HG02852 (cell line): ENCODE measurements at regions not wholly inside any gene's neighbourhood (a gene's known extent, or its start where the extent isn't known, plus 50 kb on each side); places are given as distances from the start of the nearest gene placed in this dataset.

ENCODE experiments used
- ATAC-seq: cut with Tn5 transposase; IDR thresholded peaks from one replicate; pipeline ENCODE4 v1.9.1; 2021; ENCODE audit warnings: mild to moderate bottlenecking, moderate library complexity; ENCODE audit not compliant: unreplicated experiment

DNA sequence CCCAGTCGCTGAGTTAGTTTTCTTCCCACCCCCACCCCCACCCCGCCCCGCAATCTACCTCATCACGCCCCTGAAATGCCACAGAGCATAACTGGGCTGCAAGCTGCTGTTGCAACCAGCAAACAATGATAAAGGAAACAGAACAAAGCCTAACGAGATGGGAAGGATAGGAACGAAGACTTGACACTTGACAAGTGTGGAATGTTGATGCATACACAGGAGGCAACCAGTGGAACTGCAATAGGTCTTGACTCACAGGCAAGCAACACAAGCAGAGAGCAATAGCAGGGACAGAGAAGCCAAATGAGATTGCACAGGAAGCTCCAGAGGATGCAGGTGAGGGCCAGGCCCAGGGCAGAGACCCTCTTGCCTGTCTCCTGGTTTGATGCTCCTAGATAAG lies 225.9 kb downstream of the IGSF11 start:
- ATAC-seq: no peak

DNA sequence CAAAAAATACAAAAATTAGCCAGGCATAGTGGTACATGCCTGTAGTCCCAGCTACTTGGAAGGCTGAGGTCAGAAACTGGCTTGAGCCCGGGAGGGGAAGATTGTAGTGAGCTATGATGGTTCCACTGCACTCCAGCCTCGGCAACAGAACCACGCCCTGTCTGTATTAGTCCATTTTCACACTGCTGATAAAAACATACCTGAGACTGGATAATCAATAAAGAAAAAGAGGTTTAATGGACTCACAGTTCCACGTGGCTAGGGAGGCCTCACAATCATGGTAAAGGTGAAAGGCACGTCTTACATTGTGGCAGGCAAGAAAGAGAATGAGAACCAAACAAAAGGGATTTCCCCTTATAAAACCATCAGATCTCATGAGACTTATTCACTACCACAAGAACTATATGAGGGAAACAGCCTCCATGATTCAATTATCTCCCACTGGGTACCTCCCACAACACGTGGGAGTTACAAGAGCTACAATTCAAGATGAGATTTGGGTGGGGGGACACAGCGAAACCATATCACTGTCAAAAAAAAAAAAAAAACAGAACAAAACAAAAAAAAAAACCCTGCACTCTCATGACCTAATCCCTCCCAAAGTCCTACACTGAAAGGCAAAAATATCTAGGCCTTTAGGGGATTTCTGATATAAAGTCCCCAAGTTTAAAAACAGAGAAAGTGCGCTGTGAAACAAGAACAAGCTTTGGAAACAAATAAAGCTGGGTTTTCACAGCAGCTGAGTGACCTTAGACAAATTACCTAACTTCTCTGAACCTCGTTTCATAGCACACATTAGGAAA lies 224.7 kb downstream of the IGSF11 start:
- ATAC-seq: peak; percentile 57

DNA sequence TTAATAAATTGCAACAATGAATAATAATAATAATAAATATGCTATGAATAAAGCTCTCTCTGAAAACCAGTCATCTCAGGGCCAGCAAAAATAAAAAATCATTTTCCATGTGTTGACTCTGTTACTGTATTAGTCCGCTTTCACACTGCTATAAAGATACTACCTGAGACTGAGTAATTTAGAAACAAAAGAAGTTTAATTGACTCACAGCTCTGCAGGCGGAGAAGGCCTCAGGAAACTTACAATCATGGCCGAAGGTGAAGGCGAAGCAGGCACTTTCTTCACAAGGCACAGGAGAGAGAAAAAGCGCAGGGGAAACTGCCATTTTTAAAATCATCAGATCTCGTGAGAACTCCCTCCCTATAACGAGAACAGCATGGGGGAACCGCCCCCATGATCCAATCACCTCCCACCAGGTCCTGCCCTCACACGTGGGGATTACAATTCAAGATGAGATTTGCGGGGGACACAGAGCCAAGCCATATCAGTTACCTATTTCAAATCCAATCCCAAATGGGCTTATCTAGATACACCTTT lies 224.1 kb downstream of the IGSF11 start:
- ATAC-seq: peak; percentile 35

DNA sequence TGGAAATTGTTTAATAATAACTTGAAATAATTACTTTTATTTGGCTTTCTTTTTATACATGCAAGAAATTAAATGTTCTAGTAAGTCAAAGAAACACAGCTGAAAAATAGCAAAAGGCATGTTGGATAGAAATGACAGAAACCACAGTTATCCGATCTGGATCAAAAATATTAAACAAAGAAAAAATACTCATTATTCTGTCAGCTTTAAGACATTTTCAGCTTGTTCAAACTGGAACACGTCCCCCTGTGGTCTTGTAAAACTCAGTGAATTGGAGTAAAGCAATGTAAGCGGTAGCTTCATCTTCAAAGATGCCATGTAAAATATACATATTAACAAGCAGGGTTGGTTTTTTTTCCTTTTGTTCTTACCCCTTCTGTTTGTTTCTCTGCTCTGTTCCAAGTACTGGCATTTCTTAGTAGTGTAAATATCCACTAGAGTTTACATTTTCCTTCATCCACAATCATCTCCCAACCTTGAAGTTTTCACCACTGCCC lies 223.4 kb downstream of the IGSF11 start:
- ATAC-seq: no peak

DNA sequence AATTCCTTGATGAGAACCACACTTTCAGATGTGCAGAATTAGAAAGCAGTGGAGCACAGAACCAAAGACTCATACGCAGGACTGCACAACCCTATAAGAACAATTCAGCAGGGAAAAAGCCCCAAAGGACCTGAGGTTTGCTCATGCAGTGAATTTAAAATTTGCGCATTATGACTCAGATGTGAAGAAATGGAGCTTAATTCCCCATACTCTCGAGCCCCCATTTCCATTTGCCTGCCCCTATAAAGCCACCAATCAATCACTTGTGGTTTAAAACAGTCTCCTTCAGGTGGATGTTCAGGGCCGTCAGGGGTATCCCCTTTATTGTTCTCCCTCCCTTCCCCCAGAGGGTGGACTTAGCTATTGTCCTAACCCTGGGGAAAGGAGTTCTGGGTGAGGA lies 221.2 kb downstream of the IGSF11 start:
- ATAC-seq: no peak

DNA sequence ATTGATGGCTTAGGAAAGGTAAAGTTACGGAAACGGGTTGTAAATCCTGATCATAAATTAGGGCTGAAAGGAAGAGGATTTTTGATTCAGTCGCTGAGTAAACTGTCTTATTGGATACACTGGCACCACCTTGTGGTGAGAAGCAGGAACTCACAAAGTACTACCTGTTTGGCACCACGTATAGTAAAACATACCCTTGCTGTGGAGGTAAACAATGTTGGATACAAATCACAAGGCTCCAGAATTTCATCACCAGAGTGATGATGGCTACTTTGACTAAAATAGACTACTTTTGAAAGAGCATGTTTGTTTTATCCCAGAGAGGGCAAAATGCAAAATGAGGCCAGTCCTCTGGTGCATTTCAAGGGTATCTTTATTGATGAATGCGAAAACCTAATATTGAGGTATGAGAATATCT lies 216.9 kb downstream of the IGSF11 start:
- ATAC-seq: peak; percentile 76

DNA sequence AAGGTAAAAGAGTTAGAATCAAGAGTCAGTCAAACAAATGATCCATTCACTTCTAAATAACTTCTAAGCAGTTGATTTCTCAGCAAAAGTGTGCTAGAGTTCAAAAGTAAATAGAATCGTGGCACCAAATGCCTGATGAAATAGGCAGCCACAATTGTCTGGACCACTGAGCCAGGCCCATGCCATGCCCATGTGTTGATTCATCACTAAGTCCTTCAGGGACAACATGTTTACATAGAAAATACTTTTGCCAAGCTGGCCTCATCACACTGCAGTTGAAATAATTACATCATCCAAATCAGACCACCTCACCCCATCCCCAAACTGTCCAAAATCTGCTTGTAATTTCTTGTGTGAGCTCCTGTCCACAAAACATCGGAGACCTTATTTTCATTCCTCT lies 216.3 kb downstream of the IGSF11 start:
- no peak for ATAC-seq

DNA sequence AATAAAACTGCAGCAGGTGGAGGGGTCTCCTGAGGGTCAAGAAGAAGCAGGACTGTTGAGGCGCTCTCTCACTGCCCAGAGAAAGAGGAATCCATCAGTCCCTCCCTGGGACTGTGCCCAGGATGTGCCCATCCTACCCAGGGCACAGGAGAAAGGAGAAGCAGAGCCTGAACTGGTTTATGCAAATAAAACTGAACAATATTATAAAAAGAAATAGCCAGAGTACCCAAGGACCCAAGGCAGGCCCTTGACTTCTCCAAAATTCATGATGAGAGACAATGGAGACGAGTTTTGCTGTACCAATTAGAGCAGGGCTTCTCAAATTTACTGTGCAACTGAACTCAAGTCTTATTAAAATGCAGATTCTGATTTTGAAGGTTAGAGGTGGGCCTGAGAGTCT lies 211.0 kb downstream of the IGSF11 start:
- no peak for ATAC-seq

DNA sequence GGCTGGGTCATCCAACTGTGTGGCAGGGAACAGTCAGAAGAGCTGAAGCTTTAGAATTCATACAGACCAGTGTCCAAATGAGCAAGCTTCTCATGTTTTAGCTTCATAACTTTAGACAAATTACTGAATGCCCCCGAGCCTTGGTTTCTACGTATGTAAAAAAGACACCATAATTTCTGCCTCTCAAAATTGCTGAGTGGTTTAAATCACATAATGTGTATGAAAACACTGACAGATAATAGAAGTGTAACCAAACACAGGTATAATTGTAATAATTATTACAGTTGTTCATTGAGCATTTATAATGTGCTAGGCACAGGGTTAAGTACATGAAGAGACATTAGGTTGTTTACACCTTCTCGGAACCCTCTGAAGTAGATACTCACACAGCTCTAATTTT lies 207.2 kb downstream of the IGSF11 start:
- no peak for ATAC-seq

DNA sequence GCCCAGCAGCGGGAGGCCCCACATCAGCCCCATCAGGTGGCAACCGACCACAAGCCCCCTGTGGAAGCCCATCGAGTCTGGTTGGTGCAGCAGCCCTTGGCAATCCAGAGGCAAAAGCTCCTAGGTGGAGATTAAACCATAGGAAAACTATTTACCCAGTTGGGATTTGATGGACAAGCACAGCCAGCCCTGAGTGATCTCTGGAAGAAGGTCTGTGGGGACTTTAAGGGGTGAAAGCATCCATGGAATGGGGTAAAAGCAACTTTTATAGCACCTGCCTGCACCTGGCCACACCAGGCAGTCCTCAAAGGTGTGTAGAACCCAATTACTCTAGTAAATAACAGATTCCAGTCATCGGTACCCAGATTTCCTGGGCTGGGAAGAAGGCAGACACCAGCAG lies 206.3 kb downstream of the IGSF11 start:
- no peak for ATAC-seq

DNA sequence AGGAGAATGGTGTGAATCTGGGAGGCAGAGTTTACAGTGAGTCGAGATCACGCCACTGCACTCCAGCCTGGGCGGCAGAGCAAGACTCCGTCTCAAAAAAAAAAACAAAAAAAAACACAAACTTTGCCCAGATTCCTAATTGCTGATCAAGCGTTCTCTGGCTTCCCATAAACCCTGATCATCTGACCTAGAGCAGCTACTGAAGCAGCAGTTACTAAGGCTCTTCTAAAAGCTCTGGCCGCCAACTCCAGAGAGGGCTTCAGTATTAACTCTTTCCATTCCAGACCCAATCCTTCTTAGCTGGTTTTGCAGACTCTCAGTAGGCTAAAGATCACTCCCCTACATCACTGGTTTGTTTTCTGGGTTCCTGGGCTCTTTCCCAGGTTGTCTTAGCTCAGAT lies 201.6 kb downstream of the IGSF11 start:
- ATAC-seq: no peak

DNA sequence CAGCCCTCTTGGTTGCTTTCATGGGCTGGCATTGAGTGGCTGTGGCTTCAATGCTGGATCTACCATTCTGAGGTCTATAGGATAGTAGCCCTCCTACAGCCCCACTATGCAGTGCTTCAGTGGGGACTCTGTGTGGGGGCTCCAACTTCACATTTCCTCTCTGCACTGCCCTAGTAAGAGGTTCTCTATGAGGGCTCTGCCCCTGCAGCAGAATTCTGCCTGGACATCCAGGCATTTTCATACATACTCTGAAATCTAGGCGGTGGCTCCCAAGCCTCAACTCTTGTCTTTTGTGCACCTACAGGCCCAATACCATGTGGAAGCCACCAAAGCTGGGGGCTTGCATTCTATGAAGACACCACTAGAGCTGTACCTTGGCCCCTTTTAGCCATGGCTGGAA lies 195.8 kb downstream of the IGSF11 start:
- no peak for ATAC-seq

DNA sequence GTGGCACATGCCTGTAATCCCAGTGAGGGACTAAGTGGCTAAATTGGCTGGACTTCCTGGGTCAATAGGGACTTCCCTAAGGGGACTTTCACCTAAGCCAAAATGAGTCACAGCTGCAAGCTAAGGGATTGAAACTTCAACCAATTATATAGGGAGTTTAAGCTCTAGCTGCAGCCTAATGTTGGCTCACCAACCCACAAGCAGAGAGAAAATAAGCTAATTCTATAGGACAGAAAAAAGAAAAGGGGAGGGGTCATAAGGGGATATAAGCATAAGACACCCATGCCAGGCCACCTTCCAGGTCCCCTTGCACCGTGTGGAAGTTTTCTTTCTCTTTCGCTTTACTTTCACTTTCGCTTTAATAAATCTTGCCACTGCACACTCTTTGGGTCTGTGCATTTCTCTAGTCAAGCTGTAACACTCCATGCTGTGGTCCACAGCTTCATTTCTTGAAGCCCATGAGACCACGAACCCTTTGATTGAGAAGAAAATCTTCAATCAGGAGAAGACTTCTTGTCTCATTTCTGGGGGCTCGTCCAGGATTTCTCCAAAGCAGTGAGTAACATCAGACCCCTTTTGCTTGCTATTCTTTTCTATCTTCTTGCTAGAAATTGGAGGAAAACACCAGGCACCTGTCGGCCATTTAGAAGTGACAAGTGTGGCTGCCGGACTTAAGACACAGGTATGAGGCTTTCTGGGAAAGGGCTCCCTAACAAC lies 192.3 kb downstream of the IGSF11 start:
- ATAC-seq: peak; percentile 45

DNA sequence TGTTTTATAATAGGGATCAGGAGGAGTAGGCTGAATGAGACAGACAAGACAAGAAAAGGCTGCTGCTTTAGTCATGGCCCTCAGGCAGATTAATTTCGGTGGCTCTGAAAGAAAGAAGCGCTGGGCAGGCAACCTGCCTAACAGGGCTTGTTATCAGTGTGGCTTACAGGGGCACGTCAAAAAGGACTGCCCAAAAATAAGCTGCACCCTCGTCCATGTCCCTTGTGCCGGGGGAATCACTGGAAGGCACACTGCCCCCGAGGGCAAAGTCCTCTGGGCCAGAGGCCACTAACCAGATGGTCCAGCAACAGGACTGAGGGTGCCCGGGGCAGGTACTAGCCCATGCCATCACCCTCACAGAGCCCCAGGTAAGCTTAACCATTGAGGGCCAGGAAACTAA lies 188.5 kb downstream of the IGSF11 start:
- no peak for ATAC-seq
